NB4 (cell line): ENCODE measurements at regions not wholly inside any gene's neighbourhood (a gene's known extent, or its start where the extent isn't known, plus 50 kb on each side); places are given as distances from the start of the nearest gene placed in this dataset.

ENCODE experiments used
- DNase-seq: peaks from one replicate; pipeline ENCODE4 v3.0.0; 2010; ENCODE audit warnings: low read depth
- H3K4me3 ChIP-seq: one replicate; pipeline ENCODE4 v1.5.1; 2011; ENCODE audit warnings: mild to moderate bottlenecking, low read depth, low read length, moderate library complexity
- CTCF ChIP-seq: IDR thresholded peaks from one replicate; pipeline ENCODE4 v1.5.1; 2012; ENCODE audit warnings: low read depth, low read length
- MAX ChIP-seq: IDR thresholded peaks from 2 replicates; pipeline ENCODE4 v1.6.1; 2011; ENCODE audit warnings: low read depth, low read length
- MYC ChIP-seq: IDR thresholded peaks from 2 replicates; pipeline ENCODE4 v1.6.1; 2011; ENCODE audit warnings: low read depth, low read length
- POLR2A ChIP-seq: IDR thresholded peaks from 2 replicates; pipeline ENCODE4 v1.6.1; 2011; ENCODE audit warnings: mild to moderate bottlenecking; ENCODE audit not compliant: insufficient read length; ENCODE audit errors: extremely low read depth

- DNase-seq, result no peak
- TF ChIP-seq POLR2A (no peak), MYC (no peak), CTCF (no peak), MAX (no peak)
- no peak overlapping the region for H3K4me3 ChIP-seq
Measured at GRCh38 chr16:13306161-13306995, 405.0 kb downstream of the SHISA9 start.

GRCh38 chr16:13307255-13307654 is 405.9 kb downstream of the SHISA9 start:
- DNase-seq, result no peak
- no peak overlapping the region for H3K4me3 ChIP-seq
- TF ChIP-seq POLR2A (no peak), MYC (no peak), CTCF (no peak), MAX (peak; percentile 76)

- TF ChIP-seq CTCF, result no peak
- DNase-seq, result no peak
- no peak overlapping the region for H3K4me3 ChIP-seq
Measured at GRCh38 chr16:13307851-13308250, 406.5 kb downstream of the SHISA9 start.

GRCh38 chr16:13312063-13312462 is 410.7 kb downstream of the SHISA9 start:
- H3K4me3 ChIP-seq, result no peak overlapping the region
- DNase-seq, result no peak
- no peak for TF ChIP-seq POLR2A
- TF ChIP-seq CTCF, result no peak
- no peak for TF ChIP-seq MAX
- no peak for TF ChIP-seq MYC

GRCh38 chr16:13313351-13313750 is 412.0 kb downstream of the SHISA9 start:
- TF ChIP-seq MAX (no peak), MYC (no peak), CTCF (no peak), POLR2A (no peak)
- DNase-seq, result no peak
- H3K4me3 ChIP-seq, result no peak overlapping the region

- H3K4me3 ChIP-seq, result no peak overlapping the region
- no peak for DNase-seq
- no peak for TF ChIP-seq MYC
- no peak for TF ChIP-seq MAX
- no peak for TF ChIP-seq CTCF
- TF ChIP-seq POLR2A, result no peak
Measured at GRCh38 chr16:13314633-13315032, 413.2 kb downstream of the SHISA9 start.
